Right hindlimb (tissue), 1 donor: ENCODE measurements at regions not wholly inside any gene's neighbourhood (a gene's known extent, or its start where the extent isn't known, plus 50 kb on each side); places are given as distances from the start of the nearest gene placed in this dataset.
"Not testable (repeated sequence)": the region's sequence is repeated elsewhere in the genome, so short reads cannot be mapped to it uniquely, and the experiment has no call there.

Experiments used
- DNase-seq: peaks from one replicate; pipeline ENCODE4 v3.0.0-alpha.2; 2018

DNA sequence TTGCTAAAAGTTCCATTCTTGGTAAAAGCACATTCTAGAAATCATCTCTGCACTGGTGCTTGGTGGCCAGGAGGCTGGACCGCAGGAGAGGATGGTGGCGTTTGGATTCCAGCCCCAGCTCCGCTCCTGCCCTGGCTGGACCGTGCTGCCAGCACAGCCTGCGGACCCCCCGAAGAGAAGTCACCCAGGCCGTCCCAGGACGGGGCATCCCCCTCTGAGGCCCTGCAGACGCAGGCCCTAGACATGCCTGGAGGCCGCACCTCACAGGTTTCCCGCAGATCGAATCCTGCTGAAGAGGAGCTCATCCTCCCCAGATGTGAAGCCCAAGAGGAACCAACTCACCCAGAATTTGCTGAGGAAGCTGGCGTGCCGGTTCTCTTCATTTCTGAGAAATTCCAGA, 159.0 kb downstream of the TEX29 start:
- no peak for DNase-seq

GRCh38 chr13:111480503-111480902, 160.1 kb downstream of the TEX29 start:
- DNase-seq, result no peak

DNA sequence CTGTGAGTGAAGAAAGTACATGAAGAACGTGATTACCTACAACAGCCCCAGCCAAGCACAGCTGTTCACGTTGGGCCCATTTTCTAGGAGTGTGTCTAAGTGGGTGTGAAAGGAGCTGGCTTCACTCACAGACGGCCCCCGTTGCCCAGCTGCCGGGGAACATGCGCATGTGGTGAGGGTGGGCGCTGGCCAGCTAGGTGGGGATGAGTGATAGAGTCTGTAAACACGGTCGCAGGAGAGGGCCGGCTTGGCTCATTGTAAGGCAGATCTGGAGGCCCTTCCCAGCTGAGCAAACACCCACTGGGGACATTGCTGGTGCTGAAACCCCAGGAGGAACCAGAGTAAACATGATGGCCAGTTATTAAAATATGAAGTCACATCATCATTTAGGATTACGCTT, 160.5 kb downstream of the TEX29 start:
- DNase-seq, result no peak

GRCh38 chr13:111482126-111482525, 161.7 kb downstream of the TEX29 start:
- DNase-seq, result no peak

DNA sequence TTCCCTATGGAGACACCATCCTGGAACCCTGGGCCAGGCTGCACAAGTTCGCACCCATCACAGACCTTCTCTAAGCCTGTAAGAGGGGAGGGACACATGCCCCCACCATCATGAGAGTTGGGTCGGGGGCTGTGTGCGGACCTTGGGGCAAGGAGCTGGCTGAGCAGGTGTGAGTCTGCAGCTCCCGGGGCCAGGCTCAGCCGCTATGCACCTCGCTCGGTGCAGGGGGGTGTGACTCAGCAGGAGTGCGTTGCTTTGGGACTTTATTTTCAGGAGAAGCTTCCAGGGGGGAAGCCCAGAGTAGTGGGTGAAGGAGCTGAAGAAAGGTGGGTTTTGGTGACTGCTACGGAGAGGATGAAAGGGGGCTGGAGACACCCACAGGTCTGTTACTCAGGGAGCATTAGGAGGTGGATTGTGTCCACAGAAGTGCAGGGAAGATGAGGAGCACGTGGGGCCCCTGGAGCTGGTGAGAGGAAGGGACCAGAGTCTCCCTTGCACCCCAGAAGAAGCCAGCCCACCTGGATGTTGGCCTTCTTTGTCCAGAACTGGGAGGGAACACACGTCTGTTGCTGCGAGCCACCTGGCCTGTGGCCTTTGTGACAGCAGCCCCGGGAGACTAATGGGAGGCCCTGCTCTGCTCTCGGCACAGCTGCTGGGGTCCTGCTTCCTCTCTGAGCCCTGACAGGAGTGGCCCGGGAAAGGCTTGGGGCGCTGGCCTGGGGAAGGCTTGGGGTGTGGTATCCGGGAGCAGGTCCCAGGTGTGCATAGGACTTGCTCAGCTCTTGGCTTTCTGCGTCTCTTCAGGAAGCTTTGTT, 162.6 kb downstream of the TEX29 start:
- DNase-seq, result no peak

GRCh38 chr13:111483621-111483987, 163.2 kb downstream of the TEX29 start:
- no peak for DNase-seq

DNA sequence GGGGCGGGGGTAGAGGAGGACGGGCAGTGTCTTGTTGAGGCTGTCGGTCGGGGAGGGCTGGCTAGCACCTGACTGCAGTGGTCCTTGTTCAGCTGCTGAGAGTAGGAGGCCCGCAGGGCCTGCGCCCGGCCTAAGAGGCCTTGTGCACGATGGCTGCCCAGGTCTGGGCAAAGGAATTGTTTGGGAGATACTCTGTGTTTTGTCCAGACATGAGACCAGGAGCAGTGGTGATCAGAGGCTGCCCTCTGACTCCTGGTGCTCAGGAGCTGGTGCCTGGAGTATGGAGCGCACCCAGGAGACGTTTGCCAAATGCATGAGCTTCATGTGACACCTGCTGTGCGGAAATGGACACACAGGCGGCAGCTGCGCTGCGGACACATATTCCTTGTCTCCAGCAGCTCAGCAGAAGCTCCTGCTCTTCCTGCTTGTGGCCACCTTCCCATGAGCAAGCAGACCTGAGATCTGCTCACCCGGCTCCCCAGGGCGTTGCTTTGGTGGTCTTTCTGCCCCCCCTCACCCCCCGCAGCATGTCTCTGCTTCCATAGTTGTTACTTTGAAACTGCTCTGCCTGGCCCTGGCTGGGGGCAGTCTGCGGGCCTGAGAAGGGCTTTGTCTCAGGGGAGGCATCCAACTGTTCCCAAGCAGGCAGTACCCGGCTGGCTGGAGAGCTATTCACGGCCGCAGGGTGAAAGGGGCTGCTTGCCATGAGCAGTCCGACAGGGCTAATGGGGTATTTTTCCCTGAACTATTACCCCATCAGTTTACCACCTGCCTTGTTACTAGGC, 163.9 kb downstream of the TEX29 start:
- DNase-seq, result no peak

DNA sequence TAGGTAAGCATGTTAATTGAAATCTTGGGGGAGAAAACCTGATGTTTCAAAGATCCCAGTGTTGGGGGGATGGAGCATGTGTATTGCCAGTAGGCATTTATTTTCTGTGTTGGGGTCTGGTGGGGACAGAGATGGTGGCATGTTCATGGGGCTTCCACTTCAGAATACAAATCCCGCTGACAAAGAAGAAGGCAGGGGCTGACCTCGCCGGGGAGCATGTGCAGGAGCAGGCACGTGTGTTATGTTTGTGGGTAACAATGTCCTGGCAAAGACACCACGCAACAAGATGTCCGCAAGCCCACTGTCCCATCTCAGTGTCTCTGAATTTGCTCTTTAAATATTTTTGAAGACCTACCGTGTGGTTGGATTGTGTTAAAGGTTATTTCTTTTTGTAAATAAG, 164.5 kb downstream of the TEX29 start:
- DNase-seq, result no peak

DNA sequence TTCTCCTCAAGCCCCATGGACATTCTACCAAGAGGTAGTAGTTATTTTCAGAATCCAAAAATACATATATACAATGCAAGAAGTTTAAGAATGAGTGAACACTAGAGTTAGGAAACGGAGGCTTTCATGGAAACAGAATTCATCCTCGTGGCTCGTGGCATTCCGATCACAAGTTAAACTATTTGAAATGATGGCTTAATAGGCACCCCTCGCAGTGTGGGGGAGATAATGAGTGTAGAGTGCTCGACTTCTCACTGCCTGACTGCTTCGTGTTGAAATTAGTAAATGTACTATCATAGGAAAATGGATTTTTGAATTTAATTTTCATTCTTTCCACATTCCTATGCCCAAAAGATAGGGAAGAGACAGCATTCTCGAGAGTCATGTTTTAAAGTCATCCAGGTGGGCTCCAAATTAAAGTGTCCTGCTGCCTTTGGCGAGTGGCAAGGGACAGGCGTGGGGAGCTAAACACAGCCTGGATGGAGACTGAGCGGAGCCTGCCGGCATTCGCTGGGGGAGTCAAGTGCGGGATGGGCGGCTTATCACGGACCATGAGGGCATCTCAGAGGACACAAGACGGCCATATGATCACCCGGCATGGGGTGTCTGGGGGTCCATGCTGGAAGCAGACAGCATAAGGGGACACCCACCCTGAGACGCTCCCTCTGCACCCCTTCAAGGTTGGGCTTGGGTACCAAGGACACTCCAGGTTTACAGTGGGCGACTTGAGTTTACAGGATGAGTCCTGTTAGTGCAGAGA, 165.2 kb downstream of the TEX29 start:
- no peak for DNase-seq

DNA sequence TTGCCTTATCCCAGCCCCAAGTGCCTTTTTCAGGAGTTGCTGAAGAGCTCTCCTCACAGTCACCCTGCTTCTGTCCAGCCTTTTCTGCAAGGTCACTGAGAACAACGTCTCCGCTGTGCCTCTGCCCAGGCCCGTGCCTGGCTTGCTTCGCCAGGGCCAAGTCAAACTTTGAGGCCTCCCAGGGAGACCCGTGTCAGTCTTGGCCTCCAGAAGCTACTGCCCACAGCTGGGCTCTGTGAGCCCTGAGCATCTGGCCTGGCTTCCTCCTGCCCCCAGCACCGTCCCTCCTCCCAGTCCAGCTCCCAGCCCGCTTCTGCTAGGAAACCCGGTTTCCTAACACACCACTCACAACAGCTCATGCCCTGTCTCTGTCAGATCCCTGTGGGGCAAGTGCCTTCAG, 165.9 kb downstream of the TEX29 start:
- DNase-seq, result no peak

DNA sequence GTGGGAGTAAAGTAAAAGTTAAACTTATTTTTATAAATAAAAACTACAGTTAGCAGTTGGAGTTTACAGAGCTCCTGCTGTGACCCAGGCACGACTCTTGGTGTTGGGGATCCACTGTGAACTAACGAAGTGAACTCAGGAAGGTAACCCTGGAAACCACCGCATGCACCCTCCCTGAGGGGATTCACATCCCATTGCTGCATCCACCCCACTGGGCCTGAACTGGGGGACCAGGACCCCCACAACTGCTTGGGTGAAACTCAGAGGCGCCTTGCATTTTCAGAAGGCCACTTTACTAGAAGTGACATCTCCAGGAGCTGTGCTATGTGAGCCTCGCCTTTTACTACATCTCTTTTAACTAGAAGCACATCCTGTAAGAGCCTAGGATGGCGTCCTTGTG, 166.4 kb downstream of the TEX29 start:
- DNase-seq, result no peak

DNA sequence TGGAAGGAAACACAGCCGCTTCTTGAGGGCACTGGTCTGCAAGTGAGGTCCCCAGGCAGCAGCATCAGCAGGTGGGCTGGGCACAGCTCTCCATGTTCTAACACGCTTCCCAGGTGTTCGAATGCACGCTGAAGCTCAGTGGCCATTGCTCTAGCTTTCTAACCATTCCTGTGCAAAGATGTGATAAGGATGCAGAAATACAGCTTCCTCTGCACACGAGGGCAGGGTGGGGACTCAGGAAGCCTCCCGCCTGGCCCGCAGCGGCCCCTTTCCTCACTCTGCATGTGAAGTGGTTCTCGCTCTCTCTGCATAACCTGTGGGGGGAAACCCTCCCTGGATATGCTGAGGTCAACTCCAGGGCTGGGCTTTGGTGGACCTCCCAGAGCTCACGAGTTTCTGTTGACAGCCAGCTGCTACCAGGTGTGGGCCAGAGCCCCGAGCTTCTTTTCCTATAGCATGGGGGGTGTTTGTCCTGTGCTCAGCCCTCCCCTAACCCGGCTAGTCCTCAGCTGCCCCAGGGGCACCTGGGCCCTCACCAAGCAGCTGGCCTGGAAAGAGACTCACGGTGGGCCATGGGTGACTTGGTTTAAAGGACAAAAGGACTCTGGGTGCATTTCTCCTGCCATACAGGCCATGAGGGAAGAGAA, 168.2 kb downstream of the TEX29 start:
- no peak for DNase-seq

GRCh38 chr13:111489301-111489700, 168.9 kb downstream of the TEX29 start:
- no peak for DNase-seq

GRCh38 chr13:111490611-111491010, 170.2 kb downstream of the TEX29 start:
- no peak for DNase-seq

- DNase-seq, result no peak
These were observed 170.6 kb downstream of the TEX29 start for GRCh38 chr13:111491021-111491420.

- DNase-seq, result no peak
These were observed 171.2 kb downstream of the TEX29 start for GRCh38 chr13:111491659-111492058.

DNA sequence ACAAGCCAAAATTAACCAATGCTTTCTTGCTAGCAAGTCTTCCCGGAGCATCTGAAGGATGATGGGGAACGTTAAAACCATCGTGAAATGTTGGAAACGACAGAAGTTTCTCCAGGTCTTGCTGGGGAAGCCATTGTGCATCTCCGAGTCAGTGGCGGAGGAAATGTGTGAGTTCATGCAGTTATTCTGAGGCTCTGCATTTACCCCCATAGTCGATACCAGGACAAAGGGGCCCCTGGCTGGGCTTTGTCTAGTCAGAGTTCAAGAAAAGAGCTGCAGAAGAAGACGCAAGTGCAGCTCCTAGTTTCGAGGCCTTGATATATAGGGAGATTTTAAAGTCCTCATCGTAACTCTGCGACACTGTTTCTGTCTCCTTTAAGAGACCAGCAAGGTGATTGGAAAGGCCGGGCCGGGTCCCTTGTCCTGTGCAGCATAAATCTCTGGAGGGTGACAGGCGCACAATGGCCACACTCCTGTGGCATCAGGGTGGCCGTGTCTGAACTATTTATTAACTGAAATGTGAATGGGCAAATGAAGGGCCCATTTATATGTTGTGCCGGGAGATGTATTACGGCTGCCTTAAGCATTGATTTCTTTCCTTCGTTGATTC, 172.0 kb downstream of the TEX29 start:
- DNase-seq, result no peak

GRCh38 chr13:111492958-111493357, 172.5 kb downstream of the TEX29 start:
- DNase-seq, result no peak

DNA sequence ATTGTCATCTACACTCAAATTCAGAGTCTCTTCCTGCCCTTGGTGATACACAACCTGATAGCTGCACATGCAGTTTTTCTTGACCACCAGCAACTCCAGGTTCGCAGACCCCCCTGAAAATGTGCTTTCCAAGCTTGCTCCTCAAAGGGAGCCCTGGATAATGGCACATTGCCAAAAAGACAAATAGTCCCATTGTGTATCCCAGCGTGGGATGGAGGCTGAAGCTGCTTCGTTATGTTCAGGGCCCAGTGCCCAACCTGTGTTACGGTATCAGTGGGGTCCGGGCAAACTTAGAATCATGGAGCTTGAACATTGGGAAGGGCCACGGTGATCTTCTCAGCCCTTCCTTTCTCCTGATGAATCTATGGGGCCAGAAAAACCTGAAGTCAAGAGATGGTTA, 173.0 kb downstream of the TEX29 start:
- no peak for DNase-seq

DNA sequence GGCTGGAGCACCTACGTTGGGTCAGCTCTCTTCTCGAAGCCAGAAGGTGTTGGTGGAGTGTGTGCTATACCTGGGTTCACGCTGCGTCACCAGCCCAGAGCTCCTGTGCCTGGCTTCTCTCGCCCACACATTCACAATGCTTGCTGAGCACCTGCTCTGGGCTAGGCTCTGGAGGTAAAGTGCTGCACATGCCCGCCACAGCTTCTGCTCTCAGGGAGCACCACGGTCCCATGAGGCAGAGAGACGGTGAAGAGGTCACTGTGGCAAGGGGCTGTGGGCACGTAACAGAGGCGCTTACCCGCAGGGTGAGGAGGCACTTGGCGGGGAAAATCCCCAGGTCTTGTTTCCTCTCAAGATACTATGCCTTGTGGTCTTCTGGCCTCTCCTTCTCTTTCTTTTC, 174.2 kb downstream of the TEX29 start:
- no peak for DNase-seq

DNA sequence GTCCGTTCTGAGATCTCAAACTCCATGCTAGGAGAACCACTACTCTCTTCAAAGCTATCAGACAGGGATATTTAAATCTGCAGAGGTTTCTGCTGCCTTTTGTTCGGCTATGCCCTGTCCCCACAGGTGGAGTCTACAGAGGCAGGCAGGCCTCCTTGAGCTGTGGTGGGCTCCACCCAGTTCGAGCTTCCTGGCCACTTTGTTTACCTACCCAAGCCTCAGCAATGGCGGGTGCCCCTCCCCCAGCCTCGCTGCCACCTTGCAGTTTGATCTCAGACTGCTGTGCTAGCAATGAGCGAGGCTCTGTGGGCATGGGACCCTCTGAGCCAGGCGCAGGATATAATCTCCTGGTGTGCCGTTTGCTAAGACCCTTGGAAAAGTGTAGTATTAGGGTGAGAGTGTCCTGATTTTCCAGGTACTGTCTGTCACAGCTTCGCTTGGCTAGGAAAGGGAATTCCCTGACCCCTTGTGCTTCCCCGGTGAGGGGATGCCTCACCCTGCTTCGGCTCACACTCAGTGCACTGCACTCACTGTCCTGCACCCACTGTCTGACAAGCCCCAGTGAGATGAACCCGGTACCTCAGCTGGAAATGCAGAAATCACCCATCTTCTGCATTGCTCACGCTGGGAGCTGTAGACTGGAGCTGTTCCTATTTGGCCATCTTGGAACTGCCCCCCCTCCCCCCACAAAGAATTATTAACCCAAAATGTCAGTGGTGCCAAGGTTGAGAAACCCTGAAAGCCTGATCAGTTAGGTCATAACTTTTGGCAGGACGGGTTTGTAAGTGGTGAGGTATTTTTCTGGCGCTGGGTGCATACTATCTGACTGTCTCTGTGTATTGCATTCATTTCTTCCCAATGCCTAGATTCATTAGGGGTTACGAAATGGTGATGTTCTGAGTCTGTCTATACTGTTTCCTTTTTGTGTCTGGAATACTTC, 181.4 kb downstream of the TEX29 start:
- DNase-seq, result not testable (repeated sequence)

GRCh38 chr13:111502957-111503356, 182.5 kb downstream of the TEX29 start:
- no peak for DNase-seq
